Suppressor macrophage treated with lipopolysaccharide for 4 hours (primary cell): ENCODE measurements at regions not wholly inside any gene's neighbourhood (a gene's known extent, or its start where the extent isn't known, plus 50 kb on each side); places are given as distances from the start of the nearest gene placed in this dataset.
"Not testable (repeated sequence)": the region's sequence is repeated elsewhere in the genome, so short reads cannot be mapped to it uniquely, and the experiment has no call there.

ENCODE experiments used
- DNase-seq: peaks from one replicate; pipeline ENCODE4 v3.0.0-alpha.2; 2020

- DNase-seq = not testable (repeated sequence)
Observed at GRCh38 chr21:5138687-5139086, 5382.7 kb upstream of the TPTE start.

- DNase-seq = not testable (repeated sequence)
Observed at GRCh38 chr21:5139528-5139927, 5381.9 kb upstream of the TPTE start.

GRCh38 chr21:5143011-5143410 lies 5378.4 kb upstream of the TPTE start:
- DNase-seq = not testable (repeated sequence)

- DNase-seq = not testable (repeated sequence)
Observed at GRCh38 chr21:5144731-5145130, 5376.7 kb upstream of the TPTE start.

- not testable (repeated sequence) for DNase-seq
Observed at GRCh38 chr21:5147685-5148084, 5373.7 kb upstream of the TPTE start.

- DNase-seq = not testable (repeated sequence)
Observed at GRCh38 chr21:5149222-5149621, 5372.2 kb upstream of the TPTE start.

GRCh38 chr21:5153842-5154640 lies 5367.3 kb upstream of the TPTE start:
- not testable (repeated sequence) for DNase-seq

- peak; percentile 83 for DNase-seq
Observed at GRCh38 chr21:5154641-5154982, 5366.8 kb upstream of the TPTE start.

GRCh38 chr21:5162693-5163574 lies 5358.4 kb upstream of the TPTE start:
- not testable (repeated sequence) for DNase-seq

GRCh38 chr21:5165829-5166228 lies 5355.6 kb upstream of the TPTE start:
- not testable (repeated sequence) for DNase-seq
